OCI-LY7 (cell line): ENCODE measurements at regions not wholly inside any gene's neighbourhood (a gene's known extent, or its start where the extent isn't known, plus 50 kb on each side); places are given as distances from the start of the nearest gene placed in this dataset.

Experiments
- BruUV-seq: library from RNA; stranded (reverse); fragments of 400-500 nt; replicated peaks from 2 replicates; lab custom pipeline; 2021; lab: Mats Ljungman, UMichigan
- CTCF ChIA-PET: fragments of 300-600 bp; sonication (Branson Sonifier 250); formaldehyde crosslinking; loops from one replicate; lab custom pipeline; 2022; ENCODE audit warnings: antibody characterized with exemption; ENCODE audit not compliant: unreplicated experiment; lab: Charles Lee
- POLR2A ChIA-PET: fragments of 300-600 bp; sonication (Branson Sonifier 250); formaldehyde crosslinking; loops from one replicate; lab custom pipeline; 2022; ENCODE audit warnings: antibody characterized with exemption; lab: Charles Lee
- DNase-seq: peaks from one replicate; pipeline ENCODE4 v3.0.0-alpha.2; 2015; ENCODE audit warnings: low spot score
- H2AFZ ChIP-seq: fragments of 200-600 bp; sonication (generic), shearing (Covaris generic); 2 replicates; pipeline ENCODE4 v1.6.1; 2014; ENCODE audit warnings: mild to moderate bottlenecking, antibody characterized with exemption, low read length, moderate library complexity
- H3K27ac ChIP-seq: fragments of 200-600 bp; sonication (generic); 2 replicates; pipeline ENCODE4 v1.5.1; 2014; ENCODE audit warnings: mixed run types, low read depth, mild to moderate bottlenecking, moderate library complexity, low read length, inconsistent platforms; ENCODE audit not compliant: poor library complexity, severe bottlenecking
- H3K36me3 ChIP-seq: fragments of 200-600 bp; sonication (generic); 2 replicates; pipeline ENCODE4 v1.6.1; 2014; ENCODE audit warnings: mild to moderate bottlenecking, antibody characterized with exemption, low read length, moderate library complexity, mixed read lengths; ENCODE audit not compliant: insufficient read depth
- H3K4me1 ChIP-seq: fragments of 200-600 bp; sonication (generic); 2 replicates; pipeline ENCODE4 v1.5.1; 2014; ENCODE audit warnings: mild to moderate bottlenecking, low read length; ENCODE audit not compliant: insufficient read depth, poor library complexity, severe bottlenecking
- H3K4me2 ChIP-seq: fragments of 200-600 bp; sonication (generic); 2 replicates; pipeline ENCODE4 v1.6.1; 2014; ENCODE audit warnings: mild to moderate bottlenecking, low read length
- H3K4me3 ChIP-seq: fragments of 200-600 bp; sonication (generic); 2 replicates; pipeline ENCODE4 v1.5.1; 2014; ENCODE audit warnings: mild to moderate bottlenecking, low read depth, low read length; ENCODE audit not compliant: poor library complexity, severe bottlenecking
- H3K79me2 ChIP-seq: fragments of 200-600 bp; sonication (generic); 2 replicates; pipeline ENCODE4 v1.6.1; 2016; ENCODE audit warnings: low read depth, mild to moderate bottlenecking, low read length, moderate library complexity, mixed read lengths; ENCODE audit not compliant: insufficient read depth
- H3K9me2 ChIP-seq: fragments of 200-600 bp; sonication (generic); 2 replicates; pipeline ENCODE4 v1.6.1; 2016; ENCODE audit warnings: mild to moderate bottlenecking, low read length, mixed read lengths; ENCODE audit not compliant: insufficient read depth
- H3K9me3 ChIP-seq: fragments of 200-600 bp; sonication (generic); 2 replicates; pipeline ENCODE4 v1.6.1; 2014; ENCODE audit warnings: mild to moderate bottlenecking, mixed run types, low read length, mixed read lengths
- H4K20me1 ChIP-seq: fragments of 200-600 bp; sonication (generic); 2 replicates; pipeline ENCODE4 v1.6.1; 2014; ENCODE audit warnings: mild to moderate bottlenecking, antibody characterized with exemption, low read length, moderate library complexity, mixed read lengths; ENCODE audit not compliant: insufficient read depth
- EZH2phosphoT487 ChIP-seq: fragments of 200-600 bp; sonication (generic); IDR thresholded peaks from 2 replicates; pipeline ENCODE4 v1.6.1; 2018; ENCODE audit warnings: low read depth, borderline replicate concordance, mild to moderate bottlenecking, mixed run types, antibody characterized with exemption, low read length, moderate library complexity, mixed read lengths
- intact Hi-C: fragments of 100-400 bp; cut with micrococcal nuclease; formaldehyde crosslinking; loops from one replicate; pipeline ENCODE4 v1.10.0; 2022; ENCODE audit not compliant: unreplicated experiment
- TF ChIP-seq, protein P1 (sequence below): fragments of 200-600 bp; sonication (generic); conservative IDR thresholded peaks from 2 replicates; pipeline ENCODE4 v1.5.1; 2014; ENCODE audit warnings: mild to moderate bottlenecking, antibody characterized with exemption, low read length, moderate library complexity, mixed read lengths

DNA sequence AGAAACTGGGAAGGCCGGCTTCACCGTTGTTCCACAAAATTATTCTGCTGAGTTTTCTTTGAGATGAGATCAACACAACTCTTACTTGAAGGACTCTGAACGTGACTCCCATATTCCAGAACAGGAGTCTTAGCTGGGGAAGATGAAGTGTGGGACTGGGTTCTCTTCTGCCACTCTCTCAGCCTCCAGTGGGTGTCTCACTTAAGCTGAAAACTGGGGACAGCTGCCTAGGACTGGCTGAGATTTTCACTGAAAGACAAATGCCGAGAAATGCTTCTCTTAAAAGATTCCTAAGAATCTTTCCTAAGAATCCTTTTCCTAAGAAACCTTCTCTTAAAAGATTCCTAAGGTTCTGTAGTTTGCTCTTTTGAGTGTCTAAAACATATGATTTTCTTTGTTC lies 156.6 kb upstream of the LHCGR start:
- CTCF ChIA-PET: no interaction called here
- H3K4me1 ChIP-seq: no peaks in the 10 kb centered on the region
- H3K79me2 ChIP-seq: no peaks in the 10 kb centered on the region
- no peaks in the 10 kb centered on the region for H3K9me2 ChIP-seq
- H3K9me3 ChIP-seq: no peaks in the 10 kb centered on the region
- no peaks in the 10 kb centered on the region for H3K36me3 ChIP-seq
- no peak for DNase-seq
- no TSS peak for BruUV-seq
- H2AFZ ChIP-seq: no peak overlapping the region
- no peak overlapping the region for H3K4me3 ChIP-seq
- no peak overlapping the region for H3K4me2 ChIP-seq
- H3K27ac ChIP-seq: no peak overlapping the region
- intact Hi-C loops: no loop called here
- H4K20me1 ChIP-seq: no peaks in the 10 kb centered on the region
- POLR2A ChIA-PET: no interaction called here
- TF ChIP-seq, protein P1, sequence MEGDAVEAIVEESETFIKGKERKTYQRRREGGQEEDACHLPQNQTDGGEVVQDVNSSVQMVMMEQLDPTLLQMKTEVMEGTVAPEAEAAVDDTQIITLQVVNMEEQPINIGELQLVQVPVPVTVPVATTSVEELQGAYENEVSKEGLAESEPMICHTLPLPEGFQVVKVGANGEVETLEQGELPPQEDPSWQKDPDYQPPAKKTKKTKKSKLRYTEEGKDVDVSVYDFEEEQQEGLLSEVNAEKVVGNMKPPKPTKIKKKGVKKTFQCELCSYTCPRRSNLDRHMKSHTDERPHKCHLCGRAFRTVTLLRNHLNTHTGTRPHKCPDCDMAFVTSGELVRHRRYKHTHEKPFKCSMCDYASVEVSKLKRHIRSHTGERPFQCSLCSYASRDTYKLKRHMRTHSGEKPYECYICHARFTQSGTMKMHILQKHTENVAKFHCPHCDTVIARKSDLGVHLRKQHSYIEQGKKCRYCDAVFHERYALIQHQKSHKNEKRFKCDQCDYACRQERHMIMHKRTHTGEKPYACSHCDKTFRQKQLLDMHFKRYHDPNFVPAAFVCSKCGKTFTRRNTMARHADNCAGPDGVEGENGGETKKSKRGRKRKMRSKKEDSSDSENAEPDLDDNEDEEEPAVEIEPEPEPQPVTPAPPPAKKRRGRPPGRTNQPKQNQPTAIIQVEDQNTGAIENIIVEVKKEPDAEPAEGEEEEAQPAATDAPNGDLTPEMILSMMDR: peak; percentile 26; the same call in 1 of the 2 replicates
- no peak for TF ChIP-seq EZH2phosphoT487

DNA sequence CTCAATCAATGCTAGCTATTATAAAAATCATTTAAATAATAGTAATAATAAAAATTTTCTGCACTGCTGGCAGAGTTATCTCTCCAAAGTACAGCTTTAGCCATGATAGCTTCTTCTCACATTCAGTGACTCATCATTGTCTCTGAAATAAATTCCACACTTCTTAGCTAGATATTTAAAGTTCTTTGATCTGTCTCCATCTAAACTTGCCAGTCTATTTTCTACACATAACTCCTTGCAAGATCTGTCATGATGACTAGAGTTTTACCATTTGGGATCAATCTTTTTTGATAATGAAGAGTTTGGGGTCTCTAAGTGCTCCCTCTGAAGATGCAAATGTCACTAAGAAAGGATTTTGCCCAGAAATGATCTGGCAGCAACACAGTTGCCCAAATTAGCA lies 155.4 kb upstream of the LHCGR start:
- Histone ChIP-seq H3K4me1 (no peaks in the 10 kb centered on the region), H2AFZ (no peak overlapping the region), H3K9me2 (no peaks in the 10 kb centered on the region), H3K27ac (no peak overlapping the region), H3K79me2 (no peaks in the 10 kb centered on the region), H4K20me1 (no peaks in the 10 kb centered on the region), H3K4me2 (no peak overlapping the region), H3K36me3 (no peaks in the 10 kb centered on the region), H3K4me3 (no peak overlapping the region), H3K9me3 (no peaks in the 10 kb centered on the region)
- BruUV-seq: no TSS peak
- POLR2A ChIA-PET: no interaction called here
- no peak for DNase-seq
- CTCF ChIA-PET: no interaction called here
- intact Hi-C loops: no loop called here
- TF ChIP-seq, protein P1: no peak
- no peak for TF ChIP-seq EZH2phosphoT487

DNA sequence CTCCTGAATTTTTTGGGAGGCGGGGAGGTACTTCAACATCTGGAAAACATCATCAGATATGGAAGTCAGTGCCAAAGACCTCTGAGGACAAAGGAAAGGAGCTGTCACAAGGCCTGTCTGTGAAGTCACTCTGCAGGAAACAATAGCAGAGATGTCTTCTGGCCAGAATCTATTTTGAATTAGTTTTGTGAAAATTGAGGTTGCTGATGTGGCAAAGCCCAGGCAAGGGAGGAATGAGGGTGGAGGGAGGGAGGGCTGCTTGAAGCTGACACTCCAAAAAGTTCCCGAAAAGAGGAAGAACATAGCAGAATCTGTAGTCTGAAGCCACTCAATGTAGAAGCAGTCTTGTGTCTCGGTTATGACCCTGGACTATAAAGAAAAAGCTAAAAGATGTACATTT lies 151.1 kb upstream of the LHCGR start:
- H3K36me3 ChIP-seq: no peaks in the 10 kb centered on the region
- H3K4me2 ChIP-seq: no peak overlapping the region
- H3K79me2 ChIP-seq: no peaks in the 10 kb centered on the region
- intact Hi-C loops: no loop called here
- BruUV-seq: no TSS peak
- no peaks in the 10 kb centered on the region for H4K20me1 ChIP-seq
- ChIA-PET CTCF (interaction anchor here (0.5 kb wide), 1 partner anchor 35 kb away, joined by 3 read pairs; no protein-coding TSS in a partner anchor), POLR2A (interaction anchor here (1.1 kb wide), 1 partner anchor 55 kb away, joined by 4 read pairs; no protein-coding TSS in a partner anchor)
- H2AFZ ChIP-seq: no peak overlapping the region
- H3K9me3 ChIP-seq: no peaks in the 10 kb centered on the region
- H3K4me1 ChIP-seq: no peaks in the 10 kb centered on the region
- no peak for DNase-seq
- H3K4me3 ChIP-seq: no peak overlapping the region
- TF ChIP-seq, protein P1: no peak
- TF ChIP-seq EZH2phosphoT487: no peak
- no peaks in the 10 kb centered on the region for H3K9me2 ChIP-seq
- no peak overlapping the region for H3K27ac ChIP-seq
